DND-41 (cell line): ENCODE measurements at regions not wholly inside any gene's neighbourhood (a gene's known extent, or its start where the extent isn't known, plus 50 kb on each side); places are given as distances from the start of the nearest gene placed in this dataset.
"Not testable (repeated sequence)": the region's sequence is repeated elsewhere in the genome, so short reads cannot be mapped to it uniquely, and the experiment has no call there.

Experiments used
- ATAC-seq: fragments of 200-7000 bp; cut with Tn5 transposase; 3 replicates; pipeline ENCODE4 v1.9.1; 2021; ENCODE audit warnings: low read depth; ENCODE audit not compliant: insufficient read depth
- DNase-seq: peaks from one replicate; pipeline ENCODE4 v3.0.0-alpha.2; 2020
- H2AFZ ChIP-seq: 2 replicates; pipeline ENCODE4 v1.6.0; 2012; ENCODE audit warnings: low read depth, low read length
- H3K27ac ChIP-seq: 2 replicates; pipeline ENCODE4 v1.5.1; 2012; ENCODE audit warnings: low read length, inconsistent platforms
- H3K27me3 ChIP-seq: fragments of 200-600 bp; sonication (generic); 2 replicates; pipeline ENCODE4 v1.6.0; 2012; ENCODE audit warnings: low read length, mild to moderate bottlenecking, inconsistent platforms; ENCODE audit not compliant: insufficient read depth, poor library complexity
- H3K36me3 ChIP-seq: 2 replicates; pipeline ENCODE4 v1.5.1; 2012; ENCODE audit warnings: low read length, inconsistent platforms; ENCODE audit not compliant: insufficient read depth
- H3K4me1 ChIP-seq: 2 replicates; pipeline ENCODE4 v1.5.1; 2012; ENCODE audit warnings: mild to moderate bottlenecking, low read length; ENCODE audit not compliant: insufficient read depth
- H3K4me2 ChIP-seq: 2 replicates; pipeline ENCODE4 v1.6.0; 2012; ENCODE audit warnings: mild to moderate bottlenecking, moderate library complexity, low read length, inconsistent platforms; ENCODE audit not compliant: insufficient read depth
- H3K4me3 ChIP-seq, 2 experiments: fragments of 200-600 bp in 1 of 2; shearing (Covaris generic) in 1 of 2; 2 replicates each; pipeline ENCODE4 v1.5.1; 2012 to 2016; ENCODE audit warnings: inconsistent platforms in 2 of 2, low read length in 2 of 2, mild to moderate bottlenecking in 2 of 2, low read depth in 1 of 2, moderate library complexity in 1 of 2
- H3K79me2 ChIP-seq: 2 replicates; pipeline ENCODE4 v1.6.0; 2012; ENCODE audit warnings: low read length, inconsistent platforms; ENCODE audit not compliant: insufficient read depth
- H3K9ac ChIP-seq: 2 replicates; pipeline ENCODE4 v1.6.0; 2012; ENCODE audit warnings: low read depth, mild to moderate bottlenecking, inconsistent platforms, low read length, moderate library complexity
- H3K9me3 ChIP-seq: 2 replicates; pipeline ENCODE4 v1.5.1; 2012; ENCODE audit warnings: low read length, moderate library complexity, mild to moderate bottlenecking, inconsistent platforms; ENCODE audit not compliant: insufficient read depth, severe bottlenecking
- H4K20me1 ChIP-seq: 2 replicates; pipeline ENCODE4 v1.6.0; 2012; ENCODE audit warnings: low read length; ENCODE audit not compliant: insufficient read depth
- EZH2 ChIP-seq: IDR thresholded peaks from 3 replicates; pipeline ENCODE4 v1.6.1; 2012; ENCODE audit warnings: borderline replicate concordance, low read depth, mild to moderate bottlenecking, moderate library complexity, low read length, inconsistent platforms; ENCODE audit not compliant: severe bottlenecking
- TF ChIP-seq, protein P1 (sequence below): IDR thresholded peaks from 2 replicates; pipeline ENCODE4 v1.5.1; 2012; ENCODE audit warnings: borderline replicate concordance, low read length, moderate library complexity, mild to moderate bottlenecking; ENCODE audit not compliant: poor library complexity, severe bottlenecking; ENCODE audit errors: extremely low read depth

DNA sequence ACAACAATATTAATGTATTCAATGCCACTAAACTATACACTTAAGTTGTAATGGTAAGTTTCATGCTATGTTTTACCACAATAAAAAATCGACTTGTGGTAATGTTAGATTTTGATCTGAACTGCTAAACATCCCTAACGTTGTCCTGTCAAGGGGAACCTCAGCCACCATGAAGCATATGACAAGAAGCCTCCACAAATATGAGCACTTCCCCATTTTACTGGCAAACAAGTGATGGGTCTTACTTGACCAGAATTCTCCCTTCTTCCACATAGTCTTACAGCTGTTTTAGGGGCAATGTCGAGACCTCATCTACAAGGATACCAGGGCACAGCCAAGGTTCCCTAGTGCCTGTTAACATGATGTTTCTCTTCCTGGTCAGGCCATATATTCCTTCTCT lies 124.2 kb upstream of the ABI3BP start:
- H2AFZ ChIP-seq: no peak overlapping the region
- no peak overlapping the region for H3K27ac ChIP-seq

DNA sequence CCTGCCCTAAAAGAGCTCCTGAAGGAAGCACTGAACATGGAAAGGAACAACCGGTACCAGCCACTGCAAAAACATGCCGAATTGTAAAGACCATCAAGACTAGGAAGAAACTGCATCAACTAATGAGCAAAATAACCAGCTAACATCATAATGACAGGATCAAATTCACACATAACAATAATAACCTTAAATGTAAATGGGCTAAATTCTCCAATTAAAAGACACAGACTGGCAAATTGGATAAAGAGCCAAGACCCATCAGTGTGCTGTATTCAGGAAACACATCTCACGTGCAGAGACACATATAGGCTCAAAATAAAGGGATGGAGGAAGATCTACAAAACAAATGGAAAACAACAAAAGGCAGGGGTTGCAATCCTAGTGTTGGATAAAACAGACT lies 117.1 kb upstream of the ABI3BP start:
- ATAC-seq, H3K27me3 ChIP-seq, H4K20me1 ChIP-seq, H3K4me3 ChIP-seq, DNase-seq, H3K27ac ChIP-seq, H3K9ac ChIP-seq, H3K9me3 ChIP-seq, H3K79me2 ChIP-seq, H3K4me2 ChIP-seq, H3K4me1 ChIP-seq, H3K36me3 ChIP-seq, H2AFZ ChIP-seq: not testable (repeated sequence)

More for the DNA sequence above, 124.2 kb upstream of the ABI3BP start:
- Histone ChIP-seq H3K4me3 (no peak overlapping the region), H3K9me3 (no peaks in the 10 kb centered on the region), H3K27me3 (no peaks in the 10 kb centered on the region), H3K79me2 (no peaks in the 10 kb centered on the region), H3K36me3 (no peaks in the 10 kb centered on the region), H3K4me2 (no peak overlapping the region), H4K20me1 (no peaks in the 10 kb centered on the region), H3K4me1 (no peaks in the 10 kb centered on the region), H3K9ac (no peak overlapping the region)
- TF ChIP-seq EZH2: no peak
- TF ChIP-seq, protein P1, sequence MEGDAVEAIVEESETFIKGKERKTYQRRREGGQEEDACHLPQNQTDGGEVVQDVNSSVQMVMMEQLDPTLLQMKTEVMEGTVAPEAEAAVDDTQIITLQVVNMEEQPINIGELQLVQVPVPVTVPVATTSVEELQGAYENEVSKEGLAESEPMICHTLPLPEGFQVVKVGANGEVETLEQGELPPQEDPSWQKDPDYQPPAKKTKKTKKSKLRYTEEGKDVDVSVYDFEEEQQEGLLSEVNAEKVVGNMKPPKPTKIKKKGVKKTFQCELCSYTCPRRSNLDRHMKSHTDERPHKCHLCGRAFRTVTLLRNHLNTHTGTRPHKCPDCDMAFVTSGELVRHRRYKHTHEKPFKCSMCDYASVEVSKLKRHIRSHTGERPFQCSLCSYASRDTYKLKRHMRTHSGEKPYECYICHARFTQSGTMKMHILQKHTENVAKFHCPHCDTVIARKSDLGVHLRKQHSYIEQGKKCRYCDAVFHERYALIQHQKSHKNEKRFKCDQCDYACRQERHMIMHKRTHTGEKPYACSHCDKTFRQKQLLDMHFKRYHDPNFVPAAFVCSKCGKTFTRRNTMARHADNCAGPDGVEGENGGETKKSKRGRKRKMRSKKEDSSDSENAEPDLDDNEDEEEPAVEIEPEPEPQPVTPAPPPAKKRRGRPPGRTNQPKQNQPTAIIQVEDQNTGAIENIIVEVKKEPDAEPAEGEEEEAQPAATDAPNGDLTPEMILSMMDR: no peak
- ATAC-seq: no peak
- DNase-seq: no peak

DNA sequence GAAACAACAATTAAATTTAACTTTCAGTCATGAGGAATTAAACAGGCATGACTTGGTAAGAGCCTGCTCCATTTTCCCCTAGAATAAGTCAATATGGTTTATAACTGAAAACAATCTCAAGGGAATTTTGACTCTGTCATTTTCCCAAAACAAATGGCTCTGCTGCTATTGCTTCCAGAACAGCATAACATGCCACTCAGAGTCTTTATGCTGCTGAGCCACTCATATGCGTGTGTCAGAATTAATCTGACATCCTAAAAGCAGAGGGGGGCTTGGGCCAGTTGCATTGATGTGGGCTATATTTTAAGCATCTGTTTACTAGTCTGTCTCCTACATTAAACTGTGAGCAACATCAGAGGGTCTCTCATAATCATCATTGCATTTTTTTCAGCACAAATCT lies 111.1 kb upstream of the ABI3BP start:
- TF ChIP-seq, protein P1: no peak
- TF ChIP-seq EZH2: no peak
- Histone ChIP-seq H4K20me1 (no peaks in the 10 kb centered on the region), H2AFZ (no peak overlapping the region), H3K27me3 (no peaks in the 10 kb centered on the region), H3K79me2 (no peaks in the 10 kb centered on the region), H3K9me3 (no peaks in the 10 kb centered on the region), H3K4me1 (no peaks in the 10 kb centered on the region), H3K9ac (no peak overlapping the region), H3K36me3 (no peaks in the 10 kb centered on the region), H3K27ac (no peak overlapping the region), H3K4me3 (no peak overlapping the region), H3K4me2 (no peak overlapping the region)
- ATAC-seq: no peak
- DNase-seq: no peak

DNA sequence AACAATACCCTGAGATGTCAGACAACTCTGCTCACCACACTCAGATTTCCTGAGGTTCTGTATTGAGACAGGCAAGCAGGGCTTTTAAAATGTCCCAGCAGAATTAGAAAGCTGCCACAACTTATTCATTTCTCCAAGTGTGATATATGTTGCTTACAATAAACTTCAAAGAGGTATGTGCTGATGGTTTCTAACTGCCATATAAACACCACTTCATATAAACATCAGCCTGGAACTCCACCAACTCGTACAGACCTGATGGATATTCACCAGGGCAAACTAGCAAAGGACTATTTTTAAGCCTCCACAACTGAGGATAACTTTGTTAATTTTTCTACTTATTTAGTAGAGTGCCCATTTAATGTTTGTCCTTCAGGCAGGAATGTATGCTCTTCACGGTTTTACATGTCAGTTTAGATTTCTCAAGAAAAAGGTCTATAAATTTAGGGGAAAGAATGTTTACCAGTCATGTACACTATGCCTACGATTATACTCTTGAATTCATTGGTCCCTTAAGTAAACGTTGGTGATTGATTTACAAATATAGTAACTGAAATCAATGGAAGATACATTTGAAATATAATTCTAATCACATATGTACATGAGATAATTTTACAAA lies 109.6 kb upstream of the ABI3BP start:
- Histone ChIP-seq H3K27me3 (no peaks in the 10 kb centered on the region), H2AFZ (no peak overlapping the region), H3K27ac (no peak overlapping the region), H3K4me2 (no peak overlapping the region), H3K36me3 (no peaks in the 10 kb centered on the region), H3K4me3 (no peak overlapping the region), H3K4me1 (no peaks in the 10 kb centered on the region), H4K20me1 (no peaks in the 10 kb centered on the region), H3K9ac (no peak overlapping the region), H3K79me2 (no peaks in the 10 kb centered on the region), H3K9me3 (no peaks in the 10 kb centered on the region)
- TF ChIP-seq, protein P1: no peak
- no peak for TF ChIP-seq EZH2
- DNase-seq (no peak), ATAC-seq (no peak)
